Tongue (tissue), 1 donor: ENCODE measurements at regions not wholly inside any gene's neighbourhood (a gene's known extent, or its start where the extent isn't known, plus 50 kb on each side); places are given as distances from the start of the nearest gene placed in this dataset.

Experiments
- DNase-seq: peaks from one replicate; pipeline ENCODE4 v3.0.0-alpha.2; 2015

DNA sequence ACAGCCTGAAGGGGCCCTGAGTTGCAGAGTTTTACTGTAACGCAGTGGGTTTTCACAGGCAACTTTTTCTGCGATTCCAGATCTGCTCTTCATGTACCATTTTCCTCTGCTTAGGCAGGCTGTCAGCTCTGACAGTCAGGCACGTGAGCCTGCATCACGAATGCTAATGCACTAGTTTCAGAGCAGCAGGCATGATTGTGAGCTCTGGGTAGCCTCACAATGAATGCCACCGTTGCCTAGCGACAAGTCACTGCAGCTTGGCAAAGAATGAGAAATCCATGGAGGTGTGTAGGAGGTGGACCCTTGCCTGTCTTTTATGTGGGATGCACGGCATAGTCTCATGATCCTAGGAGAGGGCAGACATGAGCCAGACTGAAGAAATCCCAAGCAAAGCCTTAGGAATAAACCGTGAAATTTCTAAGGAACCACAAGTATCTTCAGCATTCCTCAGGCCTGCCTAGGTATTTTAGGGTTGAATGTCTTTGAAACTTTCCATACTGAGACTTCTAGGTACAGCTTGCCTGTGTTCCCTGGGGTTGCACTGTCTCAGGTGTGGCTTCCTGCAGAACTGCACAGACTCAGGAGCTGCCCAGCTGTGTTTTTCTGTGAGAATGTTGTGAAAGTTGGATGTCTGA lies 774.7 kb upstream of the TSPY4 start:
- no peak for DNase-seq

DNA sequence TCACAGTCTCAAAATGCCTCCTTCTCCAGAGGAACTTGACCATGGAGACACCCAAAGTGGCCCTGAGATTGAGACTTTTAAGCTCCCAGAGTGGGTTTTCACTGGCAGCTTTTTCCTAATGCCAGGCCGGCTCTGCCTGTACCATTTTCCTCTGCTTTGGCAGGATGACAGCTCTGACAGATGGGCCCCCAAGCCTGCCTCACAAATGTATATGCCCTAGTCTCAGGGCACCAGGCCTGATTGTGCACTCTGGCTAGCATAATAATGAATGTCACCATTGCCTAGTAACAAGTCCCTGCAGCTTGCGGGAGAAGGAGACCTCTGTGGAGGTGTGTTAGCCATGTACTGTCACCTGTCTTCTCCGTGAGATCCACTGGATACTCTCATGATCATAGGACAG lies 772.8 kb upstream of the TSPY4 start:
- DNase-seq, result no peak

DNA sequence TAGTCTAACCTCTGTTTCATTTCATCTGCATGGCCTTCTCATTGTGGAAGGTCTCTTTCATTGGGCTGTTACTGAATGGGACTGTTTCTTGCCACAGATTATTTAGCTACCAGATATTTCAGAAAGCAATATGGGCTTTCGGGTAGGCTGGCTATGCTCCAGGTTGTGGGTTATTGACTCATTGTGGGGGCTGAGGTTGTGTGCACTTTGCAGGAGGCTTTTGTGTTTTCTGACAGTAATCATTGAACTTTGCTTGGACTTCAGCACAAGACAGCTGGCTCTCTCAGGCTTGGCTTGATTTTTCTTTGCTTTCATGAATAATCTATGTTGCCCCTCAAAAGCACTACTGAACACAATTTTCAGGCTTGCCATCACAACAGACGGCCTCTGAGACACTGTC lies 771.1 kb upstream of the TSPY4 start:
- no peak for DNase-seq

DNA sequence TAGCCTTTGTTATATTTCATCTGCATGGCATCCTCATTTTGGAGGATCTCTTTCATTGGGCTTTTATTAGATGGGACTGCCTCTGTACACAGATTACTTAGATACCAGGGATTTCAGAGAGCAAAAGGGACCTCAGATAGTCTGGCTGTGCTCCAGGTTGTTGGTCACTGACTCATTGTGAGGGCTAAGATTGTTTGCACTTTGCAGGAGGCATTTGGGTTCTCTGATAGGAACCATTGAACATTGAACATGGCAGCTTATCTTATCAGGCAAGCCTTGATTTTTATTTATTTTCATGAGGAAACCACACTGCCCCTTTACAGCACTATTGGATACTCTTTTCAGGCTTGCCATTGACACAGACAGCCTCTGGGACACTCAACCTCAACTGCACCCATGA lies 766.9 kb upstream of the TSPY4 start:
- DNase-seq, result no peak

DNA sequence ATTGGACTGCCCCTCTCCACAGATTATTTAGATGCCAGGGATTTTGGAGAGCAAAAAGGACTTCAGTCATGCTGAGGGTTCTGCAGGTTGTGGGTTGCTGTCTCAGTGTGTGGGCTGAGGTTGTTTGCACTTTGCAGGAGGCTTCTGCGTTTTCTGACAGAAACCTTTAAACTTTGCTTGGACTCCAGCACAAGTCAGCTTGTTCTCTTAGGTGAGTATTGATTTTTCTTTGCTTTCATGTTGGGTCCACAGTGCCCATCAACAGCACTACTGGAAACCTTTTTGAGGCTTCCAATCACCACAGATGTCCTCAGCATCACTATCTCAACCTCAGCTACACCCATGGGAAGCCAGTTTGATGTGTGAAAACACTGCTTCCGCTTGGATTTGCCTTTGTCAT lies 764.3 kb upstream of the TSPY4 start:
- DNase-seq, result no peak

DNA sequence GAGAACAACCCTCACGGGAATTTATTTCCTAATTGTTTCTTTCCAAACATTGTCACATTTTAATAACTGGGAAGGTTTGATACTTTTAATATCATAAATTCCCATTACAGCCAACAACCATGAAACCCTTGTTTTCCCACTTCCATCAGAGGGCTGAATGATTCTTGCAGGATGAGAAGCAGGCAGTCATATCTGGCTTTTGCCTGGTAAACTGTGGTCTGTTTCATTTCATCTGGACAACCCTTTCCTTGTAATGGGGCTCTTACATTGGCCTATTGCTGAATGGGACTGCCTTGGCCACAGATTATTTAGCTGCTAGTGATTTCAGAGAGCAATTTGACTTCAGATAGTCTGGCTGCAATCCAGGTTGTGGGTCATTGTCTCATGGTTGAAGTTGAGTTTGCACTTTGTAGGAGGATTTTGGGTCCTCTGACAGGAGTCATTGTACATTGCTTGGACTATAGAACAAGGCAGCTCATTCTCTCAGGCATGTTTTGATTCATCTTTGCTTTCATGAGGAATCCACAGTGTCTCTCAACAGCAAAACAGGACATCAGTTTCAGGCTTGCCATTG lies 754.9 kb upstream of the TSPY4 start:
- DNase-seq, result no peak

DNA sequence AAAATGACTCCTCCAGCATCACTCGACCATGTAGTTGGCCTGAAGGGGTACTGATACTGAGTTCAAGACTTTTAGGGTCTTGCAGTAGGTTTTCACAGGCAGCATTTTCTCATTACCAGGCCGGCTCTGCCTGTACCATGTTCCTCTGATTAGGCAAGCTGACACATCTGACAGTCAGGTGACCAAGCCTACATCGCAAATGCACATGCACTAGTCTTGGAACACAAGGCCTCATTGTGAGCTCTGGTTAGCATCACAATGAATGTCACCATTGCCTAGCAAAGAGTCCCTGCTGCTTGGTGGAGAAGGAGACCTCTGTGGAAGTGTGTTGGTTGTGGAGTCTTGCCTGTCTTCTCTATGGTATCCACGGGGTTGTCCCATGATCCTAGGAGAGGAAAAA lies 754.1 kb upstream of the TSPY4 start:
- DNase-seq, result no peak

DNA sequence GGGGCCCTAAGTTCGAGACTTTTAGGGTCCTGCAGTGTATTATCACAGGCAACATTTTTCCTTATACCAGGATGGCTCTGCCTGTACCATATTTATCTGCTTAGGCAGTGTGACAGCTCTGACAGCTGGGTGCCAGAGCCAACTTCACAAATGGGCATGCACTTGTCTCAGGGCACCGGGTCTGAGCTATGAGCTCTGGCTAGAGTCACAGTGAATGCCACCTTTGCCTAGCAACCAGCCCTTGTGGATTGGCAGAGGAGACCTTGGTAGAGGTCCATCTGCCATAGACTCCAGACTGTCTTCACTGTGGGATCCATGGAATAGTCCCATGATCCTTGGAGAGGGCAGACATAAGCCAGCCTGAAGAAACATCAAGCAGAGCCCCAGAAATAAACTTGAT lies 746.6 kb upstream of the TSPY4 start:
- no peak for DNase-seq

DNA sequence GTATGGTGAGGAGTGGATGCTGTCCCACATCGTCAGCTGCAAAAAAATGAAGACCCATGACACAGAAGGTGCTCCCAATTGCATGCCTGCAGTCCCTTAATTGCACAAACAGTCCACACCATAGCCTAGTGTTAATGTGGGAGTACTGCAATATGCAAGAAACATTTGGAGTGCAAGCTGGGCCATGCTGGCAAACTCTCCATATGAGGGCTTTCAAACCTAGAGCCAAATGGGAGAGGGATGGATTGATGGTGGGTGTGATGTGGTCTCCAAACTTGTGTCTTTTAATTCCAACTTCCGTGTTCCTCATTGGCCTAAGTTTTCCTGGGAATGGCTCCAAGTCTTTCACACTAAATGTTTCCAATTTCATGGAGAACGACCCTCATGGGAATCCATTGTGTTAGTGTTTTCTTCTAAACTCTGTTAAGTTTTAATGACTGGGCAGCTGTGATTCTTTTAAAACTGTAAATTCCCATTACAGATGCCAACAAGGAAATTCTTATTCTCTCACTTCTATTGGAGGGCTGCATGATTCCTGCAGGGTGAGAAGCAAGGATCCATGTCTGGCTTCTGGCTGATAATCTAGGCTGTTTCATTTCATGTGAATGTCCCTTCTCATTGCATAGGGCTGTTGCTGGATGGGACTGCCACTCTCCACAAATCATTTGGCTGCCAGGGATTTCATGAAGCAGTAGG lies 745.3 kb upstream of the TSPY4 start:
- peak; percentile 0 for DNase-seq

DNA sequence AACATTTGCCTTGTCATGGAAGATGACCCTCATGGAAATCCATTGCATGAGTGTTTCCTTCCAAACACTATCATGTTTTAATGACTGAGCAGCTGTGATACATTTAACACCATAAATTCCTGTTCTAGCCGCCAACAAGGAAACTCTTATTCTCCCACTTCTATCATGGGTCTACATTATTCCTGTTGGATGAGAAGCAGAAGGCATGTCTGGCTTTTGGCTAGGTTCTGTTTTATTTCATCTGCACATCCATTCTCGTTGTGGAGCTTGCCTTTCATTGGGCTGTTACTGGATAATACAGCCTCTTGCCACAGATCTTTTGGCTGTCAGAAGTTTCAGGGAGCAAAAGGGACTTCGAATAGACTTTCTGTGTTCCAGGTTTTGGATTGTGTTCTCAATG lies 742.6 kb upstream of the TSPY4 start:
- DNase-seq, result no peak

DNA sequence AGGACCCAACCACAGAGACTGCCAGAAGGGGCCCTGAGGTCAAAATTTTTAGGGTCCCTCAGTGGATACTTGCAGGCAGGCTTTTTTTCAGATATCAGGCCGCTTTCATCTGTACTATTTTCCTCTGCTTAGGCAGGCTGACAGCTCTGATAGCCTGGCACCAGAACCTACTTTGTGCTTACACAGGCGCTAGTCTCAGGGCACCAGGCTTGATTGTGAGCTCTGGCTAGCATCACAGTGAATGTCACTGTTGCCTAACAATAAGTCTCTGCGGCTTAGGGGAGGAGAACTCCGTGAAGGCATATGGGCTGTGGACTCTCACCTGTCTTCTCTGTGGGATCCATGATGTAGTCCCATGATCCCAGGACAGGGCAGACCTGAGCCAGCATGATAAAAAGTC lies 738.1 kb upstream of the TSPY4 start:
- DNase-seq, result no peak

DNA sequence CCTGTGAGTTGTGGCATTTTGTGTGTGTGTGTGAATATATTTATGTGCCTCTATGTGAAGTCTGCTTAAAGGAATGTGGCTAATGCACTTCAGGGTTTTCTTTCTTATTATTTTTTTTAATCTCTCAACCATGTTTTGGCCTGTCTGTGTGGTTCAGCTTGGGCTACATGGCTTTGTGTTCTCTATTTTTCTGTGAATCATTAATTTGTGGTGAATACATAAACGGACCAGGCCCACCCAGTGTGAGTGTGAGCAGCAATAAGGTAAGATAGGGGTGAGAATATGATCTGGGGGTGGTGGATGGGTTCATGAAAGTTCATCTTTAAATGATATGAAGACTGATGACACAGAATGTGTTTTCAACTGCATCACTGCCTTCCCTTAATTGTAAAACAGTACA lies 726.6 kb upstream of the TSPY4 start:
- DNase-seq, result no peak

DNA sequence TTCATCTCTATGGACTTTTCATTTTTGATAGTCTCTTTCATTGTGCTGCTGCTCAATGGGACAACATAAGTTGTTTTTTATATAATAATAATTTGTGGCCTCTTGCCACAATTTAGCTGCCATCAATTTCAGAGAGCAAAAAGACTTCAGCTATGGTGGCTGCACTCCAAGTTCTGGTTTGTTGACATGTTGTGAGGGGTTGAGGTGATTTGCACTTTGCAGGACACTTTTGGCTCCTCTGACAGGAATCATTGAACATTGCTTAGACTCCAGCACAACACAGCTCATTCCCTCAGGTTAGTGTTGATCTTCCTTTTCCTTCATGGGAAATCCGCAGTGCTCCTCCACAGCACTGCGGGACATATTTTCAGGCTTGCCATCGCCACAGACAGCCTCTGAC lies 725.4 kb upstream of the TSPY4 start:
- DNase-seq, result no peak

DNA sequence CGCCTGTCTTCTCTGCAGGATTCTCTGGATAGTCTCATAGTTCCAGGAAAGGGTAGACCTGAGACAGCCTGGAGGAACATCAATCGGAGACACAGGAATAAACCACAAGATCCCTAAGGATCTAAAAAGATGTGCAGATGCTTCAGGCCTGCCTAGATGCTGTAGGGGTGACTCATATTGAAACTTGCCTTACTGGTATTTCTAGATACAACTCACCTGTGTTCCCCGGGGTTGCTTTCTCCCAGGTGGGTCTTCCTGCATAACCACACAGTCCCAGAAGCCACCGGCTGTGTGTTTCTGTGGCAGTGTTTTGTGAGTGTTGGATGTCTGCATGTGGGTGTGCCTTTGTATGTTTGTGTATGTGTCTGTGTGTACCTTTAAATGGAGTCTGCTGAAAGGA lies 719.0 kb upstream of the TSPY4 start:
- no peak for DNase-seq

DNA sequence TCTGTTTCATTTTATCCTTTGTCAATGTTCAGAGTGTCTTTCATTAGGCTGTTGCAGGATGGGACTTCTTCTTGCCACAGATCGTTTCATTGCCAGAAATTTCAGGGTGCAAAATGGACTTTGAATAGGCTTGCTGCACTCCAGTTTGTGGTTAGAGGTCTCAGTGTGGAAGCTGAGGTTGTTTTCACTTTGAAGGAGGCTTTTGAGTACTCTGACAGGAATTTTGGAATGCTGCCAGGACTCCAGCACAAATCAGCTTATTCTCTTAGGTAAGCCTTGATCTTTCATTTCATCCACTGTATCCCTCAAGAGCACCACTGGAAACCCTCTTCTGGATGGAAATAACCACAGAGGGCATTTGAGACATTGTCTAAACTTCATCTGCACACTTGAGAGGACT lies 715.1 kb upstream of the TSPY4 start:
- no peak for DNase-seq

DNA sequence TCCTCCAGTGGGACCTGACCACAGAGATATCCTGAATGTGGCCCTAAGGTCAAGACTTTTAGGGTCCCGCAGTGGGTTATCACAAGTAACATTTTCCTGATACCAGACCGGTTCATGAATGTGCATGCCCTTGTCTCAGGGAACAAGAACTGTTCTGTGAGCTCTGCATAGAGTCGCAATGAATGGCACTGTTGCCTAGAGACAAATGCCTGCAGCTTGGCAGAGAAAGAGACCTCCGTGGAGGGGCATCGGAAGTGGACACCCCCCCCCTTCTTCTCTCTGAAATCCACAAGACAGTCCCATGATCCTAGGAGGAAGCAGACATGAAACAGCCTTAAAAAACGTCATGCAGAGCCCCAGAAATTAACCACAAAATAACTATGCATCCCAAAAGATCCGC lies 714.4 kb upstream of the TSPY4 start:
- DNase-seq, result no peak

DNA sequence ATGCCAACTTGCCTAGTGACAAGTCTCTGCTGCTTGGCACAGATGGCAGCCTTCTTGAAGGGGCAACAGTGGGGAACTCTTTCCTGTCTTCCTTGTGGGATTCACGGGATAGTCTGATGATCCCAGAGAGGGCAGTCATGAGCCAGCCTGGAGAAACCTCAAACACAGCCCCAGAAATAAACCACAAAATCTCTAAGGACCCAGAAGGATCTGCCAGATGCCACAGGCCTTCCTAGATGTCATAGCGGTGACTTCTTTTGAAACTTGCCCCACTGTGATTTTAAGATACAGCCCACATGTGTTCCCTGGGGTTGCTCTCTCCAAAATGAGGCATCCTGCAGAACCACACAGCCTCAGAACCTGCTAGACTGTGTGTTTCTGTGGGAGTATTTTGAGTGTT lies 707.6 kb upstream of the TSPY4 start:
- DNase-seq, result no peak

DNA sequence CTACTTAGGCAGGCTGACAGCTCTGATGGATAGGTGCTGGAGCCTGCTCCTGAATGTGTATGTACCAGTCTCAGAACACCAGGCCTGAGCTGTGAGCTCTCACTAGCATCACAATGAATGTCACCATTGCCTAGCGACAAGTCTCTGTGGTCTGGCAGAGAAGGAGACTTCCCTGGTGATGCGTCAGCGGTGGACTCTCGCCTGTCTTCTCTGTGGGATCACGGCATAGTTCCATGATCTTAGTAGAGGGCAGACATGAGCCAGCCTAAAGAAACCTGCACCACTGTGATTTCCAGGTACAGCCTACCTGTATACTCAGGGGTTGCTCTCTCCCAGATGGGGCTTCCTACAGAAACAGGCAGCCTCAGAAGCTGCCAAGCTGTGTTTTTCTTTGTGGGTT lies 699.2 kb upstream of the TSPY4 start:
- no peak for DNase-seq

DNA sequence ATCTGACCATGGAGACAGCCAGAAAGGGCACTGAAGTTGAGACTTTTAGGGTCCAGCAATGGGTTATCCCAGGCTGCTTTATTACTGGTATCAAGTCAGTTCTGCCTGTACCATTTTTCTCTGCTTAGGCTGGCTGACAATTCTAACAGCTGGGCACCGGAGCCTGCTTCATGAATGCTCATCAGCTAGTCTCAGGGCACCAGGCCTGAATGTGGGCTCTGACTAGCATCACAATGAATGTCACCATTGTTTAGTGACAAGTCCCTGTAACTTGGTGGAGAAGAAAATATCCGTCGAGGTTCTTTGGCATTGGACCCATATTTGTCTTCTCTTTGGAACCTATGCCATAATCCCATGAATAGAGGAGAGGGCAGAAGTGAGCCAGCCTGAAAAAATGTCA lies 692.3 kb upstream of the TSPY4 start:
- no peak for DNase-seq

DNA sequence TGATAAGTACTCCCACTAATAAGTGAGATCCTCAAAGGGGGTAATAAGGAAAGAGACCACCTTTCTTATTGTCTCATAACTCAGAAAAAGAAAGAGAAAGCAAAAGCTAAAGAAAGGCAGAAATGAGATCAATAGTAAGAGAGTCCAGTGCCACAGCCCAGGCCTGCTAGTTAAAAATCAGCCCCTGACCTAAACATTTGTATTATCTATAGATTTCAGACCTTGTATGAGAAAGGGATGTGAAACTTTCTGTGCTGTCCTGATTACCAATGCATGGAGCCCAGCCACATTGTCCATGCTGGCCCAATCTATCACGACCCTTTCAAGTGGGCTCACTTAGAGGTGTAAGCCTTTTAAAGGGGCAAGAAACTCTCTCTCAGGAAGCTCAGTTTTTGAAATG lies 684.8 kb upstream of the TSPY4 start:
- no peak for DNase-seq

DNA sequence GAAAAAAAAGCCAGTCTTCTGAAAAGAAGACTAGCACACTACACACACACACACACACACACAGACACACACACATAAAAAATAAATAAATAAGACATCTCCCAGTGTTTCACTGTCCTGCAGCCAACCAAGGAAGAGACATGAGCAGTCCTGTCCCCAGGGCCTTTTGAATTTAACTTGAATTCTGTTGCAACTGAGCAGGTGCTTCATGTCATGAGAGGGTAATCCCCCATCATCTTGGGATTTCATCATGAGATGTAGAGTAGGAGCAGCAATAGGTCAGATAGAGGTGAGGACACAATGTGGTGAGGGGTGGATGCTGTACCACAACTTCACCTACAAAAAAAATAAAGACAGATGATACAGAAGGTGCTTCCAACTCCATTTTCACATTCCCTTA lies 682.2 kb upstream of the TSPY4 start:
- DNase-seq, result no peak

DNA sequence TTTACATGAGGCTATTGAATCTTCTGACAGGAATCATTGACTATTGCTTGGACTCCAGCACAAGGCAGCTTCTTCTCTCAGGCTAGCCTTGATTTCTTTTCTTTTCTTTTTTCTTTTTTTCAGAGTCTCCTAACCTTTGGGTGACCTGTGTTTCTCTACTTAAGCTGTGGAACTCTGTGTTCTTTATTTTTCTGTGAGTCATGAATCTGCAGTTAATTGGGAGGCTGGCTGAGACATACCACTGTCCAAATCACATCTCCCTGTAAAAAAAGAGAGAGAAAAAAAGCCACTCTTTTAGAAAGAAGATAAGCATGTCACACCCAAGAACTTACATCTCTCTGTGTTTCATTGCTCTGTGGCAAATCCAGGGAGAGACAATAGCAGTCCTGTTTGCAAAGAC lies 681.2 kb upstream of the TSPY4 start:
- DNase-seq, result no peak

DNA sequence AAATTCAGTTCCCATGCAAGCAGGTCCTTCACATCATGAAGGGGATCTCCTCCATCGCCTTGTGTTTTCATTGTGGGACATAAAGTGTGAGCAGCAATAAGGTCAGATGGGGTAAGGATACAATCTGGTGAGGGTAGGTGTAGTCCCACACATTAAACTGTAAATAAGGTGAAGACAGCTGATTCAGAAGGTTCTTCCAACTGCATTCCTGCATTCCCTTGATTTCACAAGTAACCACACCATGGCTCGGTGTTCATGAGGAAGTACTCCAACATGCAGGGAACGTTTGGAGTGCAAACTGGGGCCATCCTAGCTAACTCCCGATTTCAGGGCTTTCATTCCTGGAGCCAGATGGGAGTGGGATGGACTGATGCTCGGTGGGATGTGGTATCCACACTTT lies 680.7 kb upstream of the TSPY4 start:
- no peak for DNase-seq

DNA sequence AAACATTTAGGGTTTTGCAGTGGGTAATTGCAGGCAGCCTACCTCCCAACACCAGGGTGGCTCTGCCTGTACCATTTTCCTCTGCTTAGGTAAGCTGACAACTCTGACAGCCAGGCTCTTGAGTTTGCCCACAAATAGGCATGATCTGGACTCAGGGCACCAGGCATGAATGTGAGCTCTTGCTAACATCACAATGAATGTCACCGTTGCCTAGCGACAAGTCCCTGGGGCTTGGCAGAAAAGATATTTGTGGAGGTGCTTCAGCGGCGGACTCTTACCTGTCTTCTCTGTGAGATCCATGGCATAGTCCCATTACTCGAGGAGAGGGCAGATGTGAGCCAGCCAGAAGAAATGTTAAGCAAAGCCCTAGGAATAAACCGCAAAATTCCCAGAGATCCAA lies 677.5 kb upstream of the TSPY4 start:
- no peak for DNase-seq
